GM19238 (cell line): ENCODE measurements at regions not wholly inside any gene's neighbourhood (a gene's known extent, or its start where the extent isn't known, plus 50 kb on each side); places are given as distances from the start of the nearest gene placed in this dataset.

Source experiments
- DNase-seq: peaks from one replicate; pipeline ENCODE4 v3.0.0; 2011; ENCODE audit warnings: low spot score; ENCODE audit not compliant: insufficient read length

GRCh38 chr9:116064970-116065369 lies 88.6 kb upstream of the PAPPA start:
- DNase-seq, result no peak

GRCh38 chr9:116066221-116066620 lies 87.4 kb upstream of the PAPPA start:
- DNase-seq, result no peak

- no peak for DNase-seq
These were observed 86.0 kb upstream of the PAPPA start for GRCh38 chr9:116067566-116067965.

GRCh38 chr9:116070256-116070914 lies 83.2 kb upstream of the PAPPA start:
- no peak for DNase-seq

GRCh38 chr9:116072046-116072445 lies 81.5 kb upstream of the PAPPA start:
- DNase-seq, result no peak

GRCh38 chr9:116073826-116074225 lies 79.8 kb upstream of the PAPPA start:
- no peak for DNase-seq

GRCh38 chr9:116074658-116075057 lies 78.9 kb upstream of the PAPPA start:
- DNase-seq, result no peak

GRCh38 chr9:116075191-116075590 lies 78.4 kb upstream of the PAPPA start:
- no peak for DNase-seq

GRCh38 chr9:116078640-116079039 lies 75.0 kb upstream of the PAPPA start:
- DNase-seq, result no peak

GRCh38 chr9:116080561-116080960 lies 73.0 kb upstream of the PAPPA start:
- DNase-seq, result no peak

- no peak for DNase-seq
These were observed 72.0 kb upstream of the PAPPA start for GRCh38 chr9:116081435-116082115.

- no peak for DNase-seq
These were observed 69.8 kb upstream of the PAPPA start for GRCh38 chr9:116083837-116084236.

GRCh38 chr9:116084497-116084896 lies 69.1 kb upstream of the PAPPA start:
- DNase-seq, result no peak

GRCh38 chr9:116087246-116087645 lies 66.3 kb upstream of the PAPPA start:
- no peak for DNase-seq

- no peak for DNase-seq
These were observed 65.8 kb upstream of the PAPPA start for GRCh38 chr9:116087751-116088194.

GRCh38 chr9:116088396-116088795 lies 65.2 kb upstream of the PAPPA start:
- no peak for DNase-seq

GRCh38 chr9:116090030-116090770 lies 63.4 kb upstream of the PAPPA start:
- no peak for DNase-seq

- DNase-seq, result no peak
These were observed 58.7 kb upstream of the PAPPA start for GRCh38 chr9:116094846-116095245.

GRCh38 chr9:116095403-116095802 lies 58.2 kb upstream of the PAPPA start:
- DNase-seq, result no peak

- DNase-seq, result no peak
These were observed 57.5 kb upstream of the PAPPA start for GRCh38 chr9:116096046-116096445.

GRCh38 chr9:116096853-116097252 lies 56.7 kb upstream of the PAPPA start:
- DNase-seq, result no peak

GRCh38 chr9:116098476-116098875 lies 55.1 kb upstream of the PAPPA start:
- no peak for DNase-seq
